GM12874 (cell line): ENCODE measurements at regions not wholly inside any gene's neighbourhood (a gene's known extent, or its start where the extent isn't known, plus 50 kb on each side); places are given as distances from the start of the nearest gene placed in this dataset.

Source experiments
- TF ChIP-seq, protein P1 (sequence below): IDR thresholded peaks from 2 replicates; pipeline ENCODE4 v1.5.1; 2011; ENCODE audit warnings: low read depth, mild to moderate bottlenecking, control low read depth, low read length, moderate library complexity; ENCODE audit not compliant: insufficient read depth

DNA sequence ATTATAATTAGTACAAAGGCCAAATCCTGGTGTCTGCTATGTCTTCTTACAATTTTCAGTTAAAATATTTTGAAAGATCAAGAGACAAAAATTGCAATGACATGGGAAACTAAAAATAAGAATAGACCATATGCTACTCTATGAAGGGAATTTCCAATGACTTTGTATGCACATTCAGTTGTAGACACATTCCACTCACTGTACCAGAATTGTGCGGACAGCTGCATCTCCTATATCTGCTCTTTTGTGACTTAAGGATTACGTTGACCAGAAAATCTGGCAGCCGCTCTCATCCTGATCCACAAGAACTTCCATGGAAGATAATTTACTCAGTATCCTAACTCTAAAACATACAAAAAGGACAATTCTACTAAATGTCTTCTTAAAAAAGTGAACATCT is 493.9 kb upstream of the KCNMB2 start:
- TF ChIP-seq, protein P1, sequence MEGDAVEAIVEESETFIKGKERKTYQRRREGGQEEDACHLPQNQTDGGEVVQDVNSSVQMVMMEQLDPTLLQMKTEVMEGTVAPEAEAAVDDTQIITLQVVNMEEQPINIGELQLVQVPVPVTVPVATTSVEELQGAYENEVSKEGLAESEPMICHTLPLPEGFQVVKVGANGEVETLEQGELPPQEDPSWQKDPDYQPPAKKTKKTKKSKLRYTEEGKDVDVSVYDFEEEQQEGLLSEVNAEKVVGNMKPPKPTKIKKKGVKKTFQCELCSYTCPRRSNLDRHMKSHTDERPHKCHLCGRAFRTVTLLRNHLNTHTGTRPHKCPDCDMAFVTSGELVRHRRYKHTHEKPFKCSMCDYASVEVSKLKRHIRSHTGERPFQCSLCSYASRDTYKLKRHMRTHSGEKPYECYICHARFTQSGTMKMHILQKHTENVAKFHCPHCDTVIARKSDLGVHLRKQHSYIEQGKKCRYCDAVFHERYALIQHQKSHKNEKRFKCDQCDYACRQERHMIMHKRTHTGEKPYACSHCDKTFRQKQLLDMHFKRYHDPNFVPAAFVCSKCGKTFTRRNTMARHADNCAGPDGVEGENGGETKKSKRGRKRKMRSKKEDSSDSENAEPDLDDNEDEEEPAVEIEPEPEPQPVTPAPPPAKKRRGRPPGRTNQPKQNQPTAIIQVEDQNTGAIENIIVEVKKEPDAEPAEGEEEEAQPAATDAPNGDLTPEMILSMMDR = no peak

DNA sequence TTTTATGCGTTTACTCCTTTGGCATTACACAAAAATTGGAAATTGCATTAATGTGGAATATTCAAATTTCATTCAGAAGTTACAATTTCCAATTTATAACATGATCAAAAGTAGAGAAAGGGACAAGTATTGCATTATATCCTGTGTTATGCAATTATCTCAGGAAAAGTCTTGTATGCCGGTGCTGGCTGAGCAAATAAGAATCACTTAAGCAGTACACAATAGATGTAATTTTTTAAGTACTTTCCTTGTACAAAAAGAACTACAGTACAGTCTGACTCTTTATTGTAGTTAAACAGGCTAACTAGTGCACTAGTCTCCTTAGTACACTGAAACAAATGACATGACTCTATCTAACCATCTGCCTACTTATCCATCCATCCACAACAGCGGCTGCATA is 493.2 kb upstream of the KCNMB2 start:
- TF ChIP-seq, protein P1 = no peak

- TF ChIP-seq, protein P1 = no peak
Observed at GRCh38 chr3:178044320-178044719, 491.9 kb upstream of the KCNMB2 start.

DNA sequence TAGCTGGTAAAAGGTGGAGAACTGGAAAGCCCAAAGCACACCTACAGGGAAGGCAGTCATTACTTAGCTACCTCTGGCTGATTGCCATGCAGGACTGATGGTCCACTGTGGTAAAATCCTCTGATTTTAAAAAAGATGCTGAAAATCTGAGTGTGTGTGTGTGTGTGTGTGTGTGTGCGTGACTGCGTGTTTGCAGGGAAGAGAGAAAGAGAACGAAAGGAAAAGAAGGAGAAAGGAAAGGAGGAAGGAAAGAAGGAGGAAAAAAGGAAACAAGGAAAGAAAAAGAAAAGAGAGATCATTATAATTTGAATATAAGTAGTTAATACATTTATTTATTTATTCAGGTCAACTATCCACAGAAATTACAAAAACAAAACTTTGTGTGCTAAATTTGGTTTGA is 488.7 kb upstream of the KCNMB2 start:
- TF ChIP-seq, protein P1 = no peak

DNA sequence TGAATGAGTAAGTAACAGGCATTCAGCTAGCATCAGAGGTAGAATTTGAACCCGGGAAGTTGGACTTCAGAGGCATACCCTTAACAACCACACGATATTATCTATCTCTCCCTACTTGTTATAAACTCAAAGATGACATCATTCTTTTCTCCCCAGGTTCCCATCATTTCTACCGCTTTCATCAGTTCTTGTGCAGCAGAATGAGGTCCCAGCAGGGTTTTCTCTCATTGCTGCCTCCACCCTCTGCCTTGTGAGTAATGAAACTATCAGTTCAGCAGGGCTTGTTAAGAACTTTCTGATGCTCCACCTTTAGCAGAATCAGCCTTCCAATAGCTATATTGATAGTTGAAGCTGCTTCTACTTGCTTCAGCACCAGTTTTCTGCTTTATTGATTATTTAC is 487.5 kb upstream of the KCNMB2 start:
- TF ChIP-seq, protein P1 = no peak

DNA sequence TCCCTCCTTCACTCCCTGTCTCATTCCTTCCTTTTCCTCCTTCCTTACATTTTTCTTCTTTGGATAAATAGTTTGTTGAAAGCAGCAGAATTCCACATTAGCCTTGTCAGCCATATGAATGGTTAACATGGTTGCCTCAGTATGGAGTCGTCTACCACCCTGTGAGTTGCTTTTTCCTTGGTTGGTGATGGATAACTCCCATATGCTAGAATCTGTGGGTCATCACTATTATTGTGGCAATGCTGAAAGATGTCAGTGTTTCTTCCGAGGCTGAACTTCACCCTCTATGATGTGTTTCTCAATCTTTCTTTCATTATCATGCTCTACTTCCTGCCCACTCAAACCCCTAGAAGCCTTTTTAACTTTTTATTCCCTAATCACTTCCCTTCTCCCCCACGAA is 481.8 kb upstream of the KCNMB2 start:
- TF ChIP-seq, protein P1 = no peak

DNA sequence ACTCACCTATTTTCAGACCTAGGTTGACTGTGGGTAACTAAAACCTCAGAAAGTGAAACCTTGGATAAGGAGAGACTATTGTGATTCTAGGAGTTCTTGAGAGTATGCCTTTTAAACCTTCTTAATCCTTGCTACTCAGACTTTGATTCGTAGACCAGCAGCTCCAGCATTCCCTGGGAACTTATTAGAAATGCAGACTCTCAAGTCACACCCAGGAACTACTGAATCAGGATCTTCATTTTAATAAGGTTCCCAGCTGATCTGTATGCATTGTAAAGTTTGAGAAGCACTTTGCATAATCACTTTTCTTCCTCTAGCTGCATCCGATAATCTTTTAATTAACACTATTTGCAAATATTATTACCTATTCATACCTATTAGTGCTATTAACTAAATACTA is 480.3 kb upstream of the KCNMB2 start:
- TF ChIP-seq, protein P1 = no peak

DNA sequence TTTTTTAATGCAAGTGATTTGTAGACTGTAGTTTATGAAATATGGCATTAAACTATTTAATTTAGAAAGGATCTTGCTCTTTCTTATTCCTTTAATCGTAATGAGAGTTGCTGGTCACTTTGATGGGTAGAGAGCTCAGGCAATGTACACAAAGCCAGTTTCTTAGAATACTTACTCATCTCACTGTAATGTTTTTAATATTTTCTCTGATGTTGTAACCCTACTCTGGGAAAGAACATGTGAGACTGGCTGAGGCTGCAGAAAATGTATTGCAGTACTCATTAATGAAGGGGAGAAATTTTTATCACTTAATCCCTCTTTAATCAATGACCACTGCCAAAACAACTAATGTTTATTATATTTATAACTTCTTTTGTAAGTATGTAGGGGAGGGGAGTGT is 479.4 kb upstream of the KCNMB2 start:
- TF ChIP-seq, protein P1 = no peak
